ENCODE measurements at regions not wholly inside any gene's neighbourhood (a gene's known extent, or its start where the extent isn't known, plus 50 kb on each side); places are given as distances from the start of the nearest gene placed in this dataset.

DNA sequence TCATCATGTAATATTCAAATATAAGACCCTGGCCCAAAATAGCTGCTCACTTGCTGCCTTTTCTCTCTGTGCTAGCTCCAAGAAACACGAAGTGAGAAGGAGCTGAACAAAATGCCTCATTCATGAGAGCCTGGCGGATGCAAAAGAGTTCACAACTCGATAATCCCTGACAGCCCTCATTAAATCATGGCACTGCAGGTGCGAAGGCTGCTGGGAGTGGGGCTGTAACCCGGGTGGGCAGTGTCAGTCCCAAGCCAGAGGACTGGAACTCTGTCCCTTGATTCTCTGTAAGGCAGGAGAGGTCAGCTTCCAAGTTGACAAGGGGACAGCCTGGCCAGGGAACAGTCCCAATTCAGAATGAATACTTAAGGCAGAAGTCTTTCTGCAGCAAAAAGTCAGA is 318.5 kb downstream of the CDC5L start:
- TF ChIP-seq, protein P1, sequence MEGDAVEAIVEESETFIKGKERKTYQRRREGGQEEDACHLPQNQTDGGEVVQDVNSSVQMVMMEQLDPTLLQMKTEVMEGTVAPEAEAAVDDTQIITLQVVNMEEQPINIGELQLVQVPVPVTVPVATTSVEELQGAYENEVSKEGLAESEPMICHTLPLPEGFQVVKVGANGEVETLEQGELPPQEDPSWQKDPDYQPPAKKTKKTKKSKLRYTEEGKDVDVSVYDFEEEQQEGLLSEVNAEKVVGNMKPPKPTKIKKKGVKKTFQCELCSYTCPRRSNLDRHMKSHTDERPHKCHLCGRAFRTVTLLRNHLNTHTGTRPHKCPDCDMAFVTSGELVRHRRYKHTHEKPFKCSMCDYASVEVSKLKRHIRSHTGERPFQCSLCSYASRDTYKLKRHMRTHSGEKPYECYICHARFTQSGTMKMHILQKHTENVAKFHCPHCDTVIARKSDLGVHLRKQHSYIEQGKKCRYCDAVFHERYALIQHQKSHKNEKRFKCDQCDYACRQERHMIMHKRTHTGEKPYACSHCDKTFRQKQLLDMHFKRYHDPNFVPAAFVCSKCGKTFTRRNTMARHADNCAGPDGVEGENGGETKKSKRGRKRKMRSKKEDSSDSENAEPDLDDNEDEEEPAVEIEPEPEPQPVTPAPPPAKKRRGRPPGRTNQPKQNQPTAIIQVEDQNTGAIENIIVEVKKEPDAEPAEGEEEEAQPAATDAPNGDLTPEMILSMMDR (IDR thresholded peaks at IDR 0.05; ENCODE audit: low read depth, low read length), result no peak
- no peak overlapping the region for H3K4me3 ChIP-seq (ENCODE audit: low read depth, low read length)

DNA sequence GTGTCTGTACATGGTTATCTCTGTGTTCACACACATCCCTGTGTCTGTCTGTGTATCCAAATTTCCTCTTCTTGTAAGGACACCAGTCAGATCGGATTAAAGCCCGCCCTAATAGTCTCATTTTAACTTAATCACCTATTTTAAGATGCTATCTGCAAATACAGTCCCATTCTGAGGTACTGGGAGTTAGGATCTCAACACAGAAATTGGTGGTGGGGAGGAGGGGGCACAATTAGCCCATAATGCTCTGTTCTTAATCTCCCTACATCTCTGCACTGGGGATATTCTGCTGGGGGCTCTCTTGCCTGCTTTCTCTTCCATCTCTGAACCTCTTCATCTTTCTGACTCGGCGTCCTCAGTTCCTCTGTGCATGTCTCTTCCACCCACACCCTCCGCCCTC is 320.7 kb downstream of the CDC5L start:
- H3K4me3 ChIP-seq (ENCODE audit: low read depth, low read length), result no peak overlapping the region
- TF ChIP-seq, protein P1 (IDR thresholded peaks at IDR 0.05; ENCODE audit: low read depth, low read length), result no peak

DNA sequence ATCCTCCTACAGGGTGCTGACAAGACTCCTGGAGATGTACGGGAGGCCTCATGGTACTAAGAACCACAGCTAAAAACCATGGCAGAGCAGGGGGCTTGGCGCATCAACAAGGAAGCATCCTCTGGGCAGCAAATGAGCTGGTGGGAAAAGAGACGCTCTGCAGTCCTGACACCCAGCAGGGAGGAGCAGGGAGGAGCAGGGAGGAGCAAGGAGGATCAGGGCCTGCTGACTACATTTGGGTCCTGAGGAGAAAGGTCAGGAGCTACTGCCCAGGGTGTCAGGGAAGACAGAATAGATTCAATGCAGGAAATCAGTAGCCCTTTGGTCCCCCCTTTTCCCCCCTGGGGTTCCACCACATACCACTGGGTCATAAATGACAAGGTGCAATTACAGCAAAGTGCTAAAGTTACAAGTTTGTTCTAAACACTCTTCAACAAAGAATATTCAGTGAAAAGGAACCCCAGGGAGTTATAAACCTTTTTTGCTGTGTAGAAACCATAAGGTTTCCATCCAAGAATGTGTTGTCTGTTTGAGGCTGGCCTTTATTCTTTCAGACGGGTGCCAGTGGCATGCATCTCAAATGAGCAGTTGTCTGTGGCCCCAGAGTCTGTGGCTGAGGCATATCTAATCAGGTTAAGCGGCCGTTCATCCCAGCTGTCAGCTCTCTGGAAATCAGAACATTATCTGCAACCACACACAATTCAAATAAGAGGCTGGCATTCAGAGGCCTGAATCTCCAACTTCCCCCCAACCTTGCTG is 325.0 kb downstream of the CDC5L start:
- H3K4me3 ChIP-seq (ENCODE audit: low read depth, low read length), result no peak overlapping the region
- TF ChIP-seq, protein P1 (IDR thresholded peaks at IDR 0.05; ENCODE audit: low read depth, low read length), result no peak

DNA sequence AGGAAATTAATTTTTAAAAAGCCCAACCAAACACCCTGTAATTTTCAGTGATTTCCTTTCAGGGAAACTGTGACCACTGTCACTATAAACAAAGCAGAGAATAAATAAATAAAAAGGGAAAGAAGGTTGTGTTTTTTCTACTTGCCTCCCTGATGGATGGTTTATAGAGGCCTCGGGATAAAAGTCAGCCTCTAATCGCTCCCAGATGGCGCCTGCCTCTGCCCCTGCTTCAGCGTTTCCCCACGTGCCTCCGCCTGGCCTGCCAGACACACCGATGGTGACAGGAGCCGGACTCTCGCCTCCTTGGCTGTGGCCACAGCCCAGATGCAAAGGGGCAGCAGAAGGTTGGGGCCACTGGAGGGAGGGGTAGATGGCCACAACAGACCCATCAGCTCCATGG is 327.7 kb downstream of the CDC5L start:
- no peak overlapping the region for H3K4me3 ChIP-seq (ENCODE audit: low read depth, low read length)
- TF ChIP-seq, protein P1 (IDR thresholded peaks at IDR 0.05; ENCODE audit: low read depth, low read length), result no peak

DNA sequence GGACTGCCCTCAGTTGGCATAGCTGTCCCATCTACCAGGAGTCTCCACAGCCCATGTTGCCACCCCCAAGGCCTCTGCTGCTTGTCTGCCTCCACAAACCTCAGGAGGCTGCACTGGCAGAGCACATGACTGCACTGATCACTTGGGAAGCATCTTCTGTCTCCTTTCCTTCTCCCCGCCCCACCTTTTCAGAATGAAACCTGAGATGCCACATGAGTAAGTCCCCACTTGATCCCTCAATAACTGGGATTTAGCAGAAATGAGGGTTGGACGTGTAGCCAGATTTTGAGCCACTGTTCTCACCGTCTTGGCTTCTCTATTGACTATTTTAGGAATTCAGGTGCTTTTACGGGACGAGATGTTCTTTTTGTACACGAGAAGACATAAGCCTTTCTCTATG is 328.4 kb downstream of the CDC5L start:
- TF ChIP-seq, protein P1 (IDR thresholded peaks at IDR 0.05; ENCODE audit: low read depth, low read length), result no peak
- no peak overlapping the region for H3K4me3 ChIP-seq (ENCODE audit: low read depth, low read length)

DNA sequence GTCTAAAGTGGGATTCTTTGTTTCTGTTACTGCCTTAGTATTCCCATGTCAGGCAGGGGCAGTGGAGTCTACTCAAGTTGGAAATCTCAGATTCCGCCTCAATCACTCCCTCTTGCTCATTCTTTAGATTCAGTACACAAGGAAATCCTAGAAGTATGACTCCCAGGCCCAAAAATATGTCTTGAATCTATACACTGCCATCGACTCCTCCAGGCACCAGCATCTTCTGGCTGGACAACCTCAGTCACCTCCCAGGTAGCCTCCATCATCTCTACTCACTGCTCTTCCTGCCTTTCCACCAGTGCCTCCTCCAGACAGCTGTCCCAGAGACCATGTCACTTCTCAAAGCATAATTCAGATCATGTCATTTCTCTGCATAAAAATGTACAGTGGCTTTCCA is 329.9 kb downstream of the CDC5L start:
- TF ChIP-seq, protein P1 (IDR thresholded peaks at IDR 0.05; ENCODE audit: low read depth, low read length), result no peak
- no peak overlapping the region for H3K4me3 ChIP-seq (ENCODE audit: low read depth, low read length)

DNA sequence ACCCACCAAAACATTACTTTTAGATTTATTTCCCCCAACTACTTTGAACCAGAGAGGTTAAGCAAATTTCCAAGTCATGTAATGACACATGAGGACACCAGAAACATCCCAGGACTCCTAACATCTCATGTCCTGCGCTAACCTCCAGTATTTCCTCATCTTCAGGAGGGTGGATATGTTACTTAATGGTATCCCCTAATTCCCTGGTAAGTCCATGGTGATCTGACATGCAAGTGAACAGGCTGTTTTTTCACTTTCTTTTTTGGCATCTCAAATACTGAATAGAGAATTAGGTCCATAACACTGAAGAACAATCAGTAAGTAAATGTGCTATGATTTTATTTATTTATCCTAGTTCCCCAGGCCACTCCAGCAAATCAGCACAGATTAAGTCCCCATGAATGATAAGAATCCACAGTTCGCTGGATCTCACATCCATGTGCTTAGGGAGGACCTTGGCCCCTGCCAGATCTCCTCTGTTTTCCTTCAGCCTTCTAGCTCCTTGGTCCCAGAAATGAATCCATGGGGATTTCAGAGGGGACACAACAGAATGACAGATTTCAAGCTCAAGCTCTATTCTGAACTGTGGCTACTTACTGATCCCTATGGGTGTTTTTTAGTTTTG is 334.6 kb downstream of the CDC5L start:
- no peak overlapping the region for H3K4me3 ChIP-seq (ENCODE audit: low read depth, low read length)
- TF ChIP-seq, protein P1 (IDR thresholded peaks at IDR 0.05; ENCODE audit: low read depth, low read length), result no peak
